ENCODE measurements at regions not wholly inside any gene's neighbourhood (a gene's known extent, or its start where the extent isn't known, plus 50 kb on each side); places are given as distances from the start of the nearest gene placed in this dataset.

GRCh38 chr4:123770884-123771283 lies 374.3 kb downstream of the SPRY1 start:
- no peak for DNase-seq

GRCh38 chr4:123776267-123776666 lies 379.7 kb downstream of the SPRY1 start:
- peak in 1 of 3 donors; percentile 4 for DNase-seq

- DNase-seq = no peak
Observed at GRCh38 chr4:123777373-123777772, 380.8 kb downstream of the SPRY1 start.

- no peak for DNase-seq
Observed at GRCh38 chr4:123783151-123783790, 386.7 kb downstream of the SPRY1 start.

- no peak for DNase-seq
Observed at GRCh38 chr4:123783921-123784320, 387.3 kb downstream of the SPRY1 start.

GRCh38 chr4:123784626-123785025 lies 388.0 kb downstream of the SPRY1 start:
- DNase-seq = no peak

- DNase-seq = no peak
Observed at GRCh38 chr4:123785538-123785937, 388.9 kb downstream of the SPRY1 start.

- no peak for DNase-seq
Observed at GRCh38 chr4:123786163-123786915, 389.7 kb downstream of the SPRY1 start.

- DNase-seq = no peak
Observed at GRCh38 chr4:123786920-123787319, 390.3 kb downstream of the SPRY1 start.

GRCh38 chr4:123787512-123788080 lies 391.0 kb downstream of the SPRY1 start:
- no peak for DNase-seq

- DNase-seq = no peak
Observed at GRCh38 chr4:123788577-123788976, 392.0 kb downstream of the SPRY1 start.

- DNase-seq = no peak
Observed at GRCh38 chr4:123790681-123791080, 394.1 kb downstream of the SPRY1 start.

- DNase-seq = no peak
Observed at GRCh38 chr4:123802082-123802645, 405.6 kb downstream of the SPRY1 start.

GRCh38 chr4:123802933-123803332 lies 406.3 kb downstream of the SPRY1 start:
- no peak for DNase-seq

- DNase-seq = no peak
Observed at GRCh38 chr4:123804196-123804721, 407.7 kb downstream of the SPRY1 start.

GRCh38 chr4:123806056-123806455 lies 409.5 kb downstream of the SPRY1 start:
- DNase-seq = no peak

GRCh38 chr4:123807187-123807586 lies 410.6 kb downstream of the SPRY1 start:
- DNase-seq = no peak

GRCh38 chr4:123807866-123808265 lies 411.3 kb downstream of the SPRY1 start:
- no peak for DNase-seq

- no peak for DNase-seq
Observed at GRCh38 chr4:123809864-123810263, 413.3 kb downstream of the SPRY1 start.

- DNase-seq = no peak
Observed at GRCh38 chr4:123812066-123812390, 415.4 kb downstream of the SPRY1 start.

- no peak for DNase-seq
Observed at GRCh38 chr4:123813901-123814300, 417.3 kb downstream of the SPRY1 start.

GRCh38 chr4:123816462-123816861 lies 419.9 kb downstream of the SPRY1 start:
- no peak for DNase-seq

GRCh38 chr4:123817025-123817688 lies 420.6 kb downstream of the SPRY1 start:
- DNase-seq = peak; percentile 52 to 82 (median 78)
